ENCODE measurements at regions not wholly inside any gene's neighbourhood (a gene's known extent, or its start where the extent isn't known, plus 50 kb on each side); places are given as distances from the start of the nearest gene placed in this dataset.

- H3K4me1 ChIP-seq (ENCODE audit: control insufficient read depth, insufficient read depth, low read length), result peaks cover 7% of the 10 kb centered on the region
- no peak overlapping the region for H2AFZ ChIP-seq (ENCODE audit: control insufficient read depth, low read depth, low read length)
- no TSS peak for BruUV-seq (replicated peaks)
- no peaks in the 10 kb centered on the region for H3K27me3 ChIP-seq (replicated peaks in 1 of 2; ENCODE audit: control insufficient read depth in 2 of 2, insufficient read depth in 2 of 2, low read length in 1 of 2)
- no peak overlapping the region for H3K9ac ChIP-seq (ENCODE audit: control insufficient read depth, insufficient read depth, low read length)
- DNase-seq (ENCODE audit: low read depth, low spot score) (no peak), FAIRE-seq (no peak), ATAC-seq (no peak)
- no peaks in the 10 kb centered on the region for H3K79me2 ChIP-seq (ENCODE audit: control insufficient read depth, insufficient read depth, low read length)
- no peaks in the 10 kb centered on the region for H3K36me3 ChIP-seq (ENCODE audit: control insufficient read depth in 2 of 2, insufficient read depth in 2 of 2, low read length in 1 of 2)
- H3K4me2 ChIP-seq (ENCODE audit: control insufficient read depth, insufficient read depth), result no peak overlapping the region
- ChIA-PET CTCF (no interaction called here), SMC1A (ENCODE audit: uncharacterized antibody, unreplicated experiment) (interaction anchor here (0.7 to 1.1 kb wide), 2 partner anchors 44 to 131 kb away, joined by 3 read pairs; no protein-coding TSS in a partner anchor), RAD21 (ENCODE audit: unreplicated experiment) (interaction anchor here (1.0 kb wide), 1 partner anchor 32 kb away, joined by 3 read pairs; no protein-coding TSS in a partner anchor), POLR2A (interaction anchor here (0.6 kb wide), 1 partner anchor 66 kb away, joined by 3 read pairs; no protein-coding TSS in a partner anchor)
- no peak overlapping the region for H3K27ac ChIP-seq (ENCODE audit: control insufficient read depth, insufficient read depth)
- in situ Hi-C loops (cut with MboI), result no loop called here
- no peaks in the 10 kb centered on the region for H4K20me1 ChIP-seq (ENCODE audit: control insufficient read depth, insufficient read depth)
- H3K4me3 ChIP-seq, result no peak overlapping the region
- 56% methylated on average over 2 of the region's 2 CpGs for WGBS (ENCODE audit: insufficient coverage, insufficient replicate concordance, low lambda C conversion rate, missing lambda C conversion rate)
- TF ChIP-seq SP1 (IDR thresholded peaks at IDR 0.05; ENCODE audit: low read depth, low read length), result no peak
- no peak for TF ChIP-seq TCF3 (IDR thresholded peaks at IDR 0.05; ENCODE audit: borderline replicate concordance, insufficient read depth, low read depth, low read length)
- no peaks in the 10 kb centered on the region for H3K9me3 ChIP-seq (replicated peaks; ENCODE audit: control insufficient read depth, insufficient read depth, low read length)
- intact Hi-C loops (cut with micrococcal nuclease; ENCODE audit: unreplicated experiment), result no loop called here
Measured at GRCh38 chr1:184838504-184838951, 83.9 kb upstream of the EDEM3 start.

DNA sequence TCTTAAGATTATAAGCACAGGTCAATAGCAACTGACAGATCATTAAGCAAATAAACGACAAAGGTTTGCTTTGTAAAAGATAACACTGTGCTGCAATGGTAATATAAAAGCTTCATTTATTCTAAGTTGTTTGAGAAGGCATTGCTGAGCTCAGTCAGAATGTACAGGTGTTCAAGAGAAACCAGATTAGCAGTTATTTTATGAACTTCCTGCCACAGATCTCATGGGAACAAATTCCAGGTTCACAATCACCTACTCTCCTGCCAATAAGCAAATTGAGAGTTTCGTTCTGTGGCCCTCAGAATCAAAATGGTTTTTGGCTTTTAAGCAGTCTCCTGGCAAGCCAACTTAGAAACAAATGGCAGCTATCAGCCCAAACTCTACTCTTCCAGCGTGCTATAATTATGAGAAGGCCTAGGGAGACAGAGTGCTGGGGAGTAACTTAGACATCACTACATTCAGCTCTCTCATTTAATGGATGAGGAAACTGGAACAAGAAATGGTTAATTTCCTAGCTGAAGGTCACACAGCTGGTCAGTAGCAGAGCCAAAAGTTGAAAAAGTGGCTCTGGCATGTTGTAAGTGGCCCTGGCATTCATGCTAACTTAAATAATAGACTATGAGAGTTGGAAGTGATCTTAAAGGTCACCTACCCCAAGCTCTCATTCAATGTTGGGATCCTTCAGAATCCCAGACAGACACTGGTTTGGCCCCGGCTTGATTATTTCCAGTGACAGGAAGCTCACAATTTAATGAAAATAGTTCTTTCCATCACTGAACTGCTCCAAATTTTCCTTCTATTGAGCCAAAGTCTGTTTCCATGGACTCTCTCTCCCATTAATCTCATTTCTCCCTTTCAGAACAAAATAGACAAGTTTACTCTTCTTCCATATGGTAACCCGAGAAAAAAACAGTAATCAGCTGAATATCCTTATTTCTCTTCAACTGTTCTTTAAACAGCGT, 82.6 kb upstream of the EDEM3 start:
- H3K27me3 ChIP-seq (replicated peaks in 1 of 2; ENCODE audit: control insufficient read depth in 2 of 2, insufficient read depth in 2 of 2, low read length in 1 of 2), result no peaks in the 10 kb centered on the region
- ChIA-PET SMC1A (ENCODE audit: uncharacterized antibody, unreplicated experiment) (interaction anchor here (0.9 to 2.9 kb wide), 9 partner anchors 10 to 145 kb away, joined by 3 to 12 read pairs (median 4); no protein-coding TSS in a partner anchor), POLR2A (no interaction called here), RAD21 (ENCODE audit: unreplicated experiment) (interaction anchor here (1.0 kb wide), 1 partner anchor 32 kb away, joined by 3 read pairs; no protein-coding TSS in a partner anchor), CTCF (interaction anchor here (0.6 to 2.0 kb wide), 4 partner anchors 24 to 332 kb away, joined by 3 to 7 read pairs (median 4); no protein-coding TSS in a partner anchor)
- no peaks in the 10 kb centered on the region for H3K36me3 ChIP-seq (ENCODE audit: control insufficient read depth in 2 of 2, insufficient read depth in 2 of 2, low read length in 1 of 2)
- no peak for DNase-seq (ENCODE audit: low read depth, low spot score)
- no peak overlapping the region for H3K27ac ChIP-seq (ENCODE audit: control insufficient read depth, insufficient read depth)
- no peaks in the 10 kb centered on the region for H3K9me3 ChIP-seq (replicated peaks; ENCODE audit: control insufficient read depth, insufficient read depth, low read length)
- H4K20me1 ChIP-seq (ENCODE audit: control insufficient read depth, insufficient read depth), result no peaks in the 10 kb centered on the region
- intact Hi-C loops (cut with micrococcal nuclease; ENCODE audit: unreplicated experiment) (no loop called here), in situ Hi-C loops (cut with MboI) (no loop called here)
- no peak overlapping the region for H3K9ac ChIP-seq (ENCODE audit: control insufficient read depth, insufficient read depth, low read length)
- H3K4me1 ChIP-seq (ENCODE audit: control insufficient read depth, insufficient read depth, low read length), result peaks cover 4% of the 10 kb centered on the region; the same call in 1 of the 2 replicates
- peak; percentile 7 for FAIRE-seq
- no peak overlapping the region for H3K4me3 ChIP-seq
- WGBS (ENCODE audit: insufficient coverage, insufficient replicate concordance, low lambda C conversion rate, missing lambda C conversion rate), result 80% methylated on average over 6 of the region's 6 CpGs
- no peaks in the 10 kb centered on the region for H3K79me2 ChIP-seq (ENCODE audit: control insufficient read depth, insufficient read depth, low read length)
- no peak overlapping the region for H2AFZ ChIP-seq (ENCODE audit: control insufficient read depth, low read depth, low read length)
- BruUV-seq (replicated peaks), result no TSS peak
- H3K4me2 ChIP-seq (ENCODE audit: control insufficient read depth, insufficient read depth), result no peak overlapping the region
- ATAC-seq, result no peak; the same call in none of the 3 replicates
- TF ChIP-seq IRF4 (IDR thresholded peaks at IDR 0.05; ENCODE audit: low read depth, low read length) (no peak), LARP7 (IDR thresholded peaks at IDR 0.05) (no peak), ASH2L (IDR thresholded peaks at IDR 0.05; ENCODE audit: borderline replicate concordance, low read depth) (no peak), ATF2 (IDR thresholded peaks at IDR 0.05; ENCODE audit: low read length) (no peak), PAX8 (IDR thresholded peaks at IDR 0.05) (no peak), MTA3 (IDR thresholded peaks at IDR 0.05; ENCODE audit: borderline replicate concordance, low read length) (no peak), ELK1 (IDR thresholded peaks at IDR 0.05; ENCODE audit: low read depth, low read length) (no peak), TBL1XR1 (IDR thresholded peaks at IDR 0.05; ENCODE audit: low read depth, low read length) (no peak), RB1 (IDR thresholded peaks at IDR 0.05; ENCODE audit: borderline replicate concordance) (no peak), MYC (IDR thresholded peaks at IDR 0.05; ENCODE audit: insufficient read depth, insufficient read length, insufficient replicate concordance, low read length, severe bottlenecking) (no peak), SUZ12 (IDR thresholded peaks at IDR 0.05; ENCODE audit: unreplicated experiment) (no peak)

All from GM12878 (cell line).